CD4-positive, alpha-beta T cell (primary cell): ENCODE measurements at regions not wholly inside any gene's neighbourhood (a gene's known extent, or its start where the extent isn't known, plus 50 kb on each side); places are given as distances from the start of the nearest gene placed in this dataset.

ENCODE experiments used
- ATAC-seq: fragments of 200-7000 bp; cut with Tn5 transposase; one replicate; pipeline ENCODE4 v1.10.0; 2022; ENCODE audit warnings: mild to moderate bottlenecking; ENCODE audit not compliant: poor library complexity
- CTCF ChIA-PET: fragments of 350-600 bp; sonication (Branson Sonifier 250); formaldehyde crosslinking; loops from one replicate; lab custom pipeline; 2021; ENCODE audit warnings: antibody characterized with exemption, inconsistent platforms; lab: Charles Lee
- POLR2A ChIA-PET: fragments of 350-600 bp; sonication (Branson Sonifier 250); formaldehyde crosslinking; loops from one replicate; lab custom pipeline; 2021; ENCODE audit warnings: antibody characterized with exemption, inconsistent platforms; lab: Charles Lee
- DNase-seq, 14 experiments: peaks; one replicate each; pipeline ENCODE4 v3.0.0-alpha.2; 2013 to 2020; ENCODE audit warnings: mixed read lengths in 2 of 14
- H3K27ac ChIP-seq, 2 donors: one replicate each; pipeline versions ENCODE4 v1.5.1 to v1.7.0; 2013; ENCODE audit warnings: low read length in 2 of 2, low read depth in 1 of 2, mild to moderate bottlenecking in 1 of 2
- H3K27me3 ChIP-seq, 2 experiments: 1 replicate in 1 of 2; 2 replicates in 1 of 2; pipeline versions ENCODE4 v1.6.1 to v1.7.0; 2013; ENCODE audit warnings: low read length in 2 of 2, control low read depth in 1 of 2, mild to moderate bottlenecking in 1 of 2, moderate library complexity in 1 of 2; ENCODE audit not compliant: insufficient read depth in 2 of 2, control insufficient read depth in 1 of 2
- H3K36me3 ChIP-seq: one replicate; pipeline ENCODE4 v1.6.1; 2013; ENCODE audit warnings: low read length, control low read depth; ENCODE audit not compliant: insufficient read depth
- H3K4me1 ChIP-seq: one replicate; pipeline ENCODE4 v1.6.1; 2013; ENCODE audit warnings: low read length, control low read depth; ENCODE audit not compliant: insufficient read depth
- H3K4me3 ChIP-seq: one replicate; pipeline ENCODE4 v1.5.1; 2013; ENCODE audit warnings: mild to moderate bottlenecking, low read length, moderate library complexity
- H3K9me3 ChIP-seq, 2 experiments: 1 replicate in 1 of 2; 2 replicates in 1 of 2; pipeline versions ENCODE4 v1.6.1 to v1.7.0; 2013; ENCODE audit warnings: low read length in 2 of 2, mild to moderate bottlenecking in 2 of 2, control low read depth in 1 of 2, moderate library complexity in 1 of 2; ENCODE audit not compliant: control insufficient read depth in 1 of 2, insufficient read depth in 1 of 2
- H3K27ac Mint-ChIP-seq: one replicate; pipeline ENCODE4 v1.8.0; 2020; ENCODE audit warnings: mixed read lengths
- H3K27me3 Mint-ChIP-seq: one replicate; pipeline ENCODE4 v1.8.0; 2021; ENCODE audit warnings: mixed read lengths
- H3K36me3 Mint-ChIP-seq: one replicate; pipeline ENCODE4 v1.8.0; 2021; ENCODE audit warnings: low read depth, mixed read lengths
- H3K4me1 Mint-ChIP-seq: one replicate; pipeline ENCODE4 v1.8.0; 2021; ENCODE audit warnings: low read depth, mixed read lengths
- H3K4me3 Mint-ChIP-seq: one replicate; pipeline ENCODE4 v1.8.0; 2020; ENCODE audit warnings: mild to moderate bottlenecking, mixed read lengths
- H3K9me3 Mint-ChIP-seq: one replicate; pipeline ENCODE4 v1.8.0; 2020; ENCODE audit warnings: mixed read lengths
- intact Hi-C, 2 experiments: fragments of 100-400 bp; cut with DNase I in 1 of 2; cut with micrococcal nuclease in 1 of 2; formaldehyde crosslinking; loops; one replicate each; pipeline versions ENCODE4 v1.15.1 to v1.9.0; 2023 to 2025; cut with DNase I, micrococcal nuclease
- TF ChIP-seq, protein P1 (sequence below): fragments of 200-600 bp; IDR thresholded peaks from one replicate; pipeline ENCODE4 v1.8.0; 2022; ENCODE audit warnings: antibody characterized with exemption, mild to moderate bottlenecking

DNA sequence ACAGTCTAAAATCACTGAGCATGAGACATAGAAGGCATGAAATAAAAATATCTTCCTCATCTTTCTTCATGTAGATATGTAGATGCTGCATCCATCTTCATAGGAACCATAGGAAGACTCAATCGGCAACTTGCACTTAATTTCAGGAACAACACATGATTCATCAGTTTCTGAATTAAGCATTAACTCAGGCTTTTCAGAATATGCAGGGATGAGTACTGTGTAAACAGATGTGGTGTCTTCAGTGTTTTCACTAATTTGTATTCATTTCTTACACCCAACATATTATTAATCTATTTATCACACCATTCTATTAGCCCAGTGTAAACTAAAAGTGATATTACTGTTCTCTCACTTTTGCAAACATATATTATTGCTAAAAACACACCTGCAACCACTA, 305.9 kb upstream of the DAB2 start:
- TF ChIP-seq, protein P1, sequence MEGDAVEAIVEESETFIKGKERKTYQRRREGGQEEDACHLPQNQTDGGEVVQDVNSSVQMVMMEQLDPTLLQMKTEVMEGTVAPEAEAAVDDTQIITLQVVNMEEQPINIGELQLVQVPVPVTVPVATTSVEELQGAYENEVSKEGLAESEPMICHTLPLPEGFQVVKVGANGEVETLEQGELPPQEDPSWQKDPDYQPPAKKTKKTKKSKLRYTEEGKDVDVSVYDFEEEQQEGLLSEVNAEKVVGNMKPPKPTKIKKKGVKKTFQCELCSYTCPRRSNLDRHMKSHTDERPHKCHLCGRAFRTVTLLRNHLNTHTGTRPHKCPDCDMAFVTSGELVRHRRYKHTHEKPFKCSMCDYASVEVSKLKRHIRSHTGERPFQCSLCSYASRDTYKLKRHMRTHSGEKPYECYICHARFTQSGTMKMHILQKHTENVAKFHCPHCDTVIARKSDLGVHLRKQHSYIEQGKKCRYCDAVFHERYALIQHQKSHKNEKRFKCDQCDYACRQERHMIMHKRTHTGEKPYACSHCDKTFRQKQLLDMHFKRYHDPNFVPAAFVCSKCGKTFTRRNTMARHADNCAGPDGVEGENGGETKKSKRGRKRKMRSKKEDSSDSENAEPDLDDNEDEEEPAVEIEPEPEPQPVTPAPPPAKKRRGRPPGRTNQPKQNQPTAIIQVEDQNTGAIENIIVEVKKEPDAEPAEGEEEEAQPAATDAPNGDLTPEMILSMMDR = no peak
- DNase-seq (no peak), ATAC-seq (no peak)
- H3K27ac Mint-ChIP-seq = no peak overlapping the region
- H3K4me1 Mint-ChIP-seq = no peaks in the 10 kb centered on the region
- POLR2A ChIA-PET = no interaction called here
- Histone ChIP-seq H3K27ac (no peak overlapping the region), H3K4me1 (no peaks in the 10 kb centered on the region), H3K36me3 (no peaks in the 10 kb centered on the region), H3K9me3 (no peaks in the 10 kb centered on the region), H3K27me3 (no peaks in the 10 kb centered on the region), H3K4me3 (no peak overlapping the region)
- no peaks in the 10 kb centered on the region for H3K36me3 Mint-ChIP-seq
- CTCF ChIA-PET = no interaction called here
- H3K4me3 Mint-ChIP-seq = no peak overlapping the region
- no peaks in the 10 kb centered on the region for H3K9me3 Mint-ChIP-seq
- H3K27me3 Mint-ChIP-seq = peaks cover 28% of the 10 kb centered on the region
- intact Hi-C loops = no loop called here

DNA sequence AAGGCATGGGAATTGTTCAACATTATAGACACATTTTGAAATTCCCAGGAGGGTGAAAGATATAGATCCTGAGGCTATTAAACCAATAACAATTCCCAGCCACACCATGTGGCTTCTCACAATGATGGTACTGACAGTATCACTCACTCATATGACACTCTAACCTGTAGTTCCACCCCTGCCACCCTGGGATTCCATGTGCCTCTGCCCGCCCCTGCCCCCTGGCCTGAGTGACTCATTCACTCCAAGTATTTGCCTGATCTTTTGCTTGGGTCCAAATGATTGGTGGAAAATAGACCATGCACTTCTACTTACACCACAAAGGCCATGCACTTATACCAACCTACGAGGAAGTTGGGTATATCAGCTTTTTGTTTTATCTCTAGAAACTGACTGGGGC, 305.2 kb upstream of the DAB2 start:
- Mint-ChIP-seq H3K9me3 (no peaks in the 10 kb centered on the region), H3K36me3 (no peaks in the 10 kb centered on the region), H3K27ac (no peak overlapping the region), H3K4me1 (no peaks in the 10 kb centered on the region), H3K27me3 (peaks cover 25% of the 10 kb centered on the region), H3K4me3 (no peak overlapping the region)
- TF ChIP-seq, protein P1 = no peak
- POLR2A ChIA-PET = no interaction called here
- CTCF ChIA-PET = no interaction called here
- H3K27ac ChIP-seq = no peak overlapping the region
- intact Hi-C loops = no loop called here
- DNase-seq (no peak), ATAC-seq (no peak)
- no peaks in the 10 kb centered on the region for H3K4me1 ChIP-seq
- H3K27me3 ChIP-seq = no peaks in the 10 kb centered on the region
- no peak overlapping the region for H3K4me3 ChIP-seq
- H3K36me3 ChIP-seq = no peaks in the 10 kb centered on the region
- H3K9me3 ChIP-seq = no peaks in the 10 kb centered on the region

DNA sequence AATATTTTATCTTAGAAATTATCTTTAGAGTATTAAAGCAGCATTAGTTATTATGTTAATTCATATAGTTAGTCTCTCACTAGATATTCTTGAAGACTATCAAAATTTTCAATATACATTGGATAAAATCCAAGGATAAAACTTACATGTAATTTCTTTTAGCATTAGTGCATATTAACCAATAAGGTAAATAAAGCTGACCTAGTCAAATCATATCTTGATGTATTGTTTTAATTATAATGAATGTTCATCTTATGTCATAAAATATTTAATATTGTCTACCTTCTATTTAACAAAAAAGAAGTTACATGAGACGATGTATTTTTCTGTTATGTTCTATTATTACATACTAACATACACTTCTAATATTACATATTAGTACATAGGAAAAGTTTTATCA, 301.7 kb upstream of the DAB2 start:
- Mint-ChIP-seq H3K27me3 (peaks cover 16% of the 10 kb centered on the region), H3K4me1 (no peaks in the 10 kb centered on the region), H3K4me3 (no peak overlapping the region), H3K36me3 (no peaks in the 10 kb centered on the region), H3K27ac (no peak overlapping the region), H3K9me3 (no peaks in the 10 kb centered on the region)
- no peak overlapping the region for H3K27ac ChIP-seq
- no peaks in the 10 kb centered on the region for H3K27me3 ChIP-seq
- no peaks in the 10 kb centered on the region for H3K9me3 ChIP-seq
- H3K36me3 ChIP-seq = no peaks in the 10 kb centered on the region
- intact Hi-C loops = no loop called here
- no peaks in the 10 kb centered on the region for H3K4me1 ChIP-seq
- no peak overlapping the region for H3K4me3 ChIP-seq
- ATAC-seq (no peak), DNase-seq (no peak)
- CTCF ChIA-PET = no interaction called here
- TF ChIP-seq, protein P1 = no peak
- POLR2A ChIA-PET = no interaction called here
